HAP-1 (cell line): ENCODE measurements at regions not wholly inside any gene's neighbourhood (a gene's known extent, or its start where the extent isn't known, plus 50 kb on each side); places are given as distances from the start of the nearest gene placed in this dataset.

Experiments
- DNase-seq, 2 experiments: peaks; one replicate each; pipeline ENCODE4 v3.0.0-alpha.2; 2016 to 2020; ENCODE audit warnings: low spot score in 2 of 2
- H3K27me3 ChIP-seq: fragments of 250-450 bp; sonication (Bioruptor Pico); 2 replicates; pipeline ENCODE4 v1.5.1; 2020; ENCODE audit warnings: low read depth, mild to moderate bottlenecking, moderate library complexity
- H3K36me3 ChIP-seq: fragments of 250-450 bp; sonication (Bioruptor Pico); replicated peaks from 2 replicates; pipeline ENCODE4 v1.5.1; 2020; ENCODE audit warnings: mild to moderate bottlenecking
- H3K4me1 ChIP-seq: fragments of 250-450 bp; sonication (Bioruptor Pico); 2 replicates; pipeline ENCODE4 v1.5.1; 2020; ENCODE audit warnings: mild to moderate bottlenecking
- H3K4me3 ChIP-seq: fragments of 250-450 bp; sonication (Bioruptor Pico); 2 replicates; pipeline ENCODE4 v1.5.1; 2020; ENCODE audit warnings: mild to moderate bottlenecking, moderate library complexity
- H3K9me3 ChIP-seq: fragments of 250-450 bp; sonication (Bioruptor Pico); 2 replicates; pipeline ENCODE4 v1.5.1; 2020; ENCODE audit warnings: mild to moderate bottlenecking, moderate library complexity
- in situ Hi-C: fragments of 300-500 bp; cut with MboI; formaldehyde crosslinking; loops from 3 replicates; pipeline ENCODE4 v1.14.3; 2020; ENCODE audit warnings: low sequenced_read_pairs, inconsistent platforms, mixed read lengths

GRCh38 chr11:129242855-129243254 is 50.7 kb upstream of the ARHGAP32 start:
- in situ Hi-C loops = no loop called here
- H3K4me3 ChIP-seq = no peak overlapping the region
- H3K36me3 ChIP-seq = no peaks in the 10 kb centered on the region
- no peaks in the 10 kb centered on the region for H3K27me3 ChIP-seq
- no peak for DNase-seq
- H3K4me1 ChIP-seq = no peaks in the 10 kb centered on the region
- no peaks in the 10 kb centered on the region for H3K9me3 ChIP-seq
